K562 (cell line): ENCODE measurements at regions not wholly inside any gene's neighbourhood (a gene's known extent, or its start where the extent isn't known, plus 50 kb on each side); places are given as distances from the start of the nearest gene placed in this dataset.
A peak's percentile ranks its signal among the peaks of the same experiment; 100 is the strongest.

Source experiments
- ATAC-seq: fragments of 200-7000 bp; cut with Tn5 transposase; 3 replicates; pipeline ENCODE4 v1.9.1; 2020; ENCODE audit warnings: moderate library complexity
- BruUV-seq: library from RNA; stranded (reverse); fragments of 400-500 nt; replicated peaks from 2 replicates; lab custom pipeline; 2021; lab: Mats Ljungman, UMichigan
- CTCF ChIA-PET: fragments of 300-600 bp; formaldehyde crosslinking; extraction: SDS; loops from one replicate; lab custom pipeline; 2021; ENCODE audit warnings: low intra/inter-chr PET ratio; lab: Yijun Ruan, JAX
- POLR2A ChIA-PET: fragments of 300-600, 350-650 bp; sonication (Branson Sonifier 250); formaldehyde crosslinking; extraction: SDS; loops from one replicate; lab custom pipeline; 2021; ENCODE audit warnings: antibody characterized with exemption, inconsistent platforms; lab: Yijun Ruan, JAX
- DNase-seq, 4 experiments: peaks; one replicate each; pipeline versions ENCODE4 v3.0.0 to v3.0.0-alpha.2; 2011 to 2018; ENCODE audit warnings: low spot score in 3 of 4, mixed read lengths in 3 of 4; ENCODE audit errors: extremely low read depth in 1 of 4
- FAIRE-seq: peaks from 2 replicates; lab custom pipeline; 2011; peaks lifted over from hg19 to GRCh38; lab: Jason Lieb, UNC
- H2AFZ ChIP-seq: 2 replicates; pipeline ENCODE4 v1.6.0; 2011; ENCODE audit warnings: low read depth, low read length, control low read depth, inconsistent platforms
- H3K27ac ChIP-seq: fragments of 200-600 bp; 3 replicates; pipeline ENCODE4 v1.8.0; 2011; ENCODE audit warnings: low read depth, mild to moderate bottlenecking, control low read depth, inconsistent platforms, low read length, moderate library complexity, mixed read lengths; ENCODE audit errors: extremely low read depth
- H3K27me3 ChIP-seq, 2 experiments: fragments of 300-600 bp in 1 of 2; 2 replicates in 1 of 2; 3 replicates in 1 of 2; pipeline versions ENCODE4 v1.6.0 to v1.8.0; 2011; ENCODE audit warnings: inconsistent platforms in 2 of 2, low read length in 2 of 2, mild to moderate bottlenecking in 1 of 2, mixed read lengths in 1 of 2, moderate library complexity in 1 of 2; ENCODE audit not compliant: control insufficient read depth in 2 of 2, insufficient read depth in 2 of 2
- H3K36me3 ChIP-seq: fragments of 300-600 bp; 3 replicates; pipeline ENCODE4 v1.8.0; 2011; ENCODE audit warnings: mild to moderate bottlenecking, low read length, inconsistent platforms; ENCODE audit not compliant: control insufficient read depth, insufficient read depth
- H3K4me1 ChIP-seq, 2 experiments: fragments of 200-600 bp in 1 of 2; replicated peaks in 1 of 2; 2 replicates in 1 of 2; 3 replicates in 1 of 2; pipeline versions ENCODE4 v1.5.1 to v1.8.0; 2011; ENCODE audit warnings: inconsistent platforms in 2 of 2, low read length in 2 of 2, mild to moderate bottlenecking in 1 of 2, mixed read lengths in 1 of 2, moderate library complexity in 1 of 2; ENCODE audit not compliant: control insufficient read depth in 2 of 2, insufficient read depth in 2 of 2
- H3K4me2 ChIP-seq: 2 replicates; pipeline ENCODE4 v1.6.1; 2011; ENCODE audit warnings: low read length, control low read depth, inconsistent platforms, mixed read lengths; ENCODE audit not compliant: insufficient read depth
- H3K4me3 ChIP-seq: fragments of 200-600 bp; sonication (generic), shearing (Covaris generic); 2 replicates; pipeline ENCODE4 v1.5.1; 2016; ENCODE audit warnings: control low read depth, inconsistent platforms
- H3K79me2 ChIP-seq: fragments of 200-600 bp; 3 replicates; pipeline ENCODE4 v1.8.0; 2011; ENCODE audit warnings: low read length, inconsistent platforms; ENCODE audit not compliant: control insufficient read depth, insufficient read depth
- H3K9ac ChIP-seq, 2 experiments: 2 replicates each; pipeline versions ENCODE4 v1.6.0 to v1.6.1; 2011; ENCODE audit warnings: low read depth in 2 of 2, low read length in 2 of 2, control low read depth in 1 of 2, inconsistent platforms in 1 of 2, mild to moderate bottlenecking in 1 of 2, mixed read lengths in 1 of 2; ENCODE audit not compliant: insufficient read depth in 1 of 2
- H3K9me1 ChIP-seq: one replicate; pipeline ENCODE4 v1.6.0; 2011; ENCODE audit warnings: inconsistent platforms, mild to moderate bottlenecking, low read length, moderate library complexity; ENCODE audit not compliant: control insufficient read depth, insufficient read depth
- H3K9me3 ChIP-seq: replicated peaks from 2 replicates; pipeline ENCODE4 v1.5.1; 2011; ENCODE audit warnings: low read depth, low read length, inconsistent platforms; ENCODE audit not compliant: control insufficient read depth, insufficient read depth
- H4K20me1 ChIP-seq: replicated peaks from 2 replicates; pipeline ENCODE4 v1.6.1; 2011; ENCODE audit warnings: low read length, inconsistent platforms, mixed read lengths; ENCODE audit not compliant: control insufficient read depth, insufficient read depth
- DPF2 ChIP-seq: fragments of 450-650 bp; IDR thresholded peaks from 2 replicates; pipeline ENCODE4 v1.6.1; 2016
- HIVEP1 ChIP-seq: fragments of 250-450 bp; sonication (Bioruptor Pico); IDR thresholded peaks from 2 replicates; pipeline ENCODE4 v1.4.0; 2020; ENCODE audit warnings: mild to moderate bottlenecking
- MCM3 ChIP-seq: fragments of 450-650 bp; IDR thresholded peaks from 2 replicates; pipeline ENCODE4 v1.6.1; 2016
- MEF2A ChIP-seq: IDR thresholded peaks from 2 replicates; pipeline ENCODE4 v1.6.1; 2011; ENCODE audit warnings: low read depth, mild to moderate bottlenecking, low read length, moderate library complexity; ENCODE audit not compliant: control insufficient read depth
- MYNN ChIP-seq, 2 experiments: sonication (generic); formaldehyde crosslinking in 1 of 2; IDR thresholded peaks; 2 replicates each; pipeline versions ENCODE4 v1.5.0 to v1.6.1; 2016 to 2020; ENCODE audit warnings: antibody characterized with exemption in 1 of 2, missing genetic modification reagents in 1 of 2
- NCOA1 ChIP-seq: fragments of 450-650 bp; IDR thresholded peaks from 2 replicates; pipeline ENCODE4 v1.6.1; 2016; ENCODE audit warnings: low read depth
- NFIC ChIP-seq: fragments of 450-650 bp; IDR thresholded peaks from 2 replicates; pipeline ENCODE4 v1.6.1; 2017; ENCODE audit warnings: mild to moderate bottlenecking, inconsistent platforms
- POLR2AphosphoS5 ChIP-seq: IDR thresholded peaks from 2 replicates; pipeline ENCODE4 v1.6.1; 2011; ENCODE audit warnings: mild to moderate bottlenecking, low read depth, low read length, moderate library complexity; ENCODE audit not compliant: control insufficient read depth, insufficient read depth
- SPI1 ChIP-seq: IDR thresholded peaks from 2 replicates; pipeline ENCODE4 v1.6.1; 2011; ENCODE audit warnings: low read depth, low read length, control low read depth, borderline replicate concordance
- USF1 ChIP-seq: sonication (generic); formaldehyde crosslinking; IDR thresholded peaks from 2 replicates; pipeline ENCODE4 v1.9.0; 2022; ENCODE audit warnings: mild to moderate bottlenecking, missing genetic modification reagents
- WGBS: fragments of 100-300 bp; shearing (Covaris generic); methylation state at CpG from one replicate; pipeline ENCODE4 v1.1.6; 2016; ENCODE audit warnings: low coverage, mixed read lengths; ENCODE audit not compliant: insufficient coverage; ENCODE audit errors: missing lambda C conversion rate; 5-methylcytosine and 5-hydroxymethylcytosine counted together
- in situ Hi-C: fragments of 300-500 bp; cut with MboI; formaldehyde crosslinking; loops from 4 replicates; pipeline ENCODE4 v1.15.0; 2018; ENCODE audit warnings: inconsistent platforms, mixed read lengths
- intact Hi-C: fragments of 100-400 bp; cut with micrococcal nuclease; formaldehyde crosslinking; loops from 2 replicates; pipeline ENCODE4 v1.14.2; 2022
- TF ChIP-seq, protein P1 (sequence below): IDR thresholded peaks from 2 replicates; pipeline ENCODE4 v1.6.1; 2016; ENCODE audit warnings: missing genetic modification characterization, missing compliant biosample characterization

GRCh38 chr3:119085070-119085439 lies 50.4 kb upstream of the IGSF11 start:
- H3K4me1 ChIP-seq: no peaks in the 10 kb centered on the region
- H3K4me3 ChIP-seq: no peak overlapping the region
- DNase-seq (no peak), FAIRE-seq (no peak), ATAC-seq (no peak)
- 4% methylated on average over 3 of the region's 3 CpGs for WGBS
- H3K9ac ChIP-seq: no peak overlapping the region
- CTCF ChIA-PET: no interaction called here
- POLR2A ChIA-PET: interaction anchor here (1.4 kb wide), 1 partner anchor 10 kb away, joined by 4 read pairs; no protein-coding TSS in a partner anchor
- H3K9me1 ChIP-seq: no peaks in the 10 kb centered on the region
- intact Hi-C loops (no loop called here), in situ Hi-C loops (no loop called here)
- H3K36me3 ChIP-seq: no peaks in the 10 kb centered on the region
- 0 out of 2 replicates have a peak, but pooled peaks have one; percentile 4 for TF ChIP-seq NFIC
- no peak for TF ChIP-seq DPF2
- H3K4me2 ChIP-seq: no peak overlapping the region
- H3K27ac ChIP-seq: no peak overlapping the region
- no peaks in the 10 kb centered on the region for H4K20me1 ChIP-seq
- no TSS peak for BruUV-seq
- no peaks in the 10 kb centered on the region for H3K79me2 ChIP-seq
- H3K9me3 ChIP-seq: no peaks in the 10 kb centered on the region
- no peak overlapping the region for H2AFZ ChIP-seq
- H3K27me3 ChIP-seq: no peaks in the 10 kb centered on the region

DNA sequence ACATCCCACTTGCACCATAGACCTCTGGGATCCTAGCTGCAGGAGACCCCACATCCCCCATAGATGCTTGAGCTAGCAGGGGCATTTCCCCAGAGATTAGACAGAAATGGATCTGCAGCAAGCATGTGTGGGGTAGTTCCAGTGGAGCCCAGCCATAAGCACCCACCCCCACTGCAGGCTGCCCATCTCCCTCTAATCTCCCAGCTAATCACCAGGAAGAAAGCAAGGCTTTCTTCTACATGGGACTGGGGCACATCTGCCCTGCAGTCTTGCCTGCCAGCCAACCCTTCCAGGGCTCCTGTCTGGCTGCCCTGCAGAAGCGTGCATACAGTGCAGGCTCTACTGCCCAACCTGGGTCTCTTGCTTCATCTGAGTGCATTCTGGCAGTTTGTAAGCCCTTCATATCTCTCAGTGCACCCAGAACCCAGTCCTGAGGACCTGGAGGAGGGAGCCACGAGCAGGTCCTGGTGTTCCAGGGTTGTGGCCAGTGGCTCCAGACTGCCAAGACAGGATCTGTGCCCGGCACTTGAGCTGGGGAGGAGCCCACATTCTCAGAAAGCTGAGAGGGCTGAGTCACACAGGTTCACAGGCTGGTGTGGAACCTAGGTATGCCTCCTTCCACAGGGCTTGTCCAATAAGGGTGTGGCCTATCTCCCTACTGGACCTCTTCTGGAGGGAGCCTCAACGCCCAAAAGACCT lies 49.9 kb upstream of the IGSF11 start:
- DNase-seq (no peak), ATAC-seq (no peak), FAIRE-seq (no peak)
- 3% methylated on average over 4 of the region's 4 CpGs for WGBS
- Histone ChIP-seq H3K27me3 (no peaks in the 10 kb centered on the region), H3K4me3 (no peak overlapping the region), H4K20me1 (no peaks in the 10 kb centered on the region), H3K27ac (no peak overlapping the region), H3K9ac (no peak overlapping the region), H3K36me3 (no peaks in the 10 kb centered on the region), H3K9me3 (no peaks in the 10 kb centered on the region), H2AFZ (no peak overlapping the region), H3K4me1 (no peaks in the 10 kb centered on the region), H3K9me1 (no peaks in the 10 kb centered on the region), H3K4me2 (no peak overlapping the region), H3K79me2 (no peaks in the 10 kb centered on the region)
- intact Hi-C loops (no loop called here), in situ Hi-C loops (no loop called here)
- ChIA-PET CTCF (no interaction called here), POLR2A (no interaction called here)
- BruUV-seq: no TSS peak
- TF ChIP-seq MYNN (IDR thresholded peaks at IDR 0.05) (no peak), MYNN (CRISPR knock-in tag; IDR thresholded peaks at IDR 0.05) (no peak), MEF2A (no peak), MCM3 (no peak), SPI1 (no peak), NCOA1 (no peak), USF1 (no peak), POLR2AphosphoS5 (no peak), HIVEP1 (CRISPR knock-in tag) (no peak)
- TF ChIP-seq, protein P1, sequence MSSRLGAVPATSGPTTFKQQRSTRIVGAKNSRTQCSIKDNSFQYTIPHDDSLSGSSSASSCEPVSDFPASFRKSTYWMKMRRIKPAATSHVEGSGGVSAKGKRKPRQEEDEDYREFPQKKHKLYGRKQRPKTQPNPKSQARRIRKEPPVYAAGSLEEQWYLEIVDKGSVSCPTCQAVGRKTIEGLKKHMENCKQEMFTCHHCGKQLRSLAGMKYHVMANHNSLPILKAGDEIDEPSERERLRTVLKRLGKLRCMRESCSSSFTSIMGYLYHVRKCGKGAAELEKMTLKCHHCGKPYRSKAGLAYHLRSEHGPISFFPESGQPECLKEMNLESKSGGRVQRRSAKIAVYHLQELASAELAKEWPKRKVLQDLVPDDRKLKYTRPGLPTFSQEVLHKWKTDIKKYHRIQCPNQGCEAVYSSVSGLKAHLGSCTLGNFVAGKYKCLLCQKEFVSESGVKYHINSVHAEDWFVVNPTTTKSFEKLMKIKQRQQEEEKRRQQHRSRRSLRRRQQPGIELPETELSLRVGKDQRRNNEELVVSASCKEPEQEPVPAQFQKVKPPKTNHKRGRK (tag): no peak
